IMR-90 (cell line): ENCODE measurements at regions not wholly inside any gene's neighbourhood (a gene's known extent, or its start where the extent isn't known, plus 50 kb on each side); places are given as distances from the start of the nearest gene placed in this dataset.

ENCODE experiments used
- ATAC-seq: fragments of 200-7000 bp; cut with Tn5 transposase; 2 replicates; pipeline ENCODE4 v1.9.1; 2020; ENCODE audit warnings: low read depth, mild to moderate bottlenecking, moderate library complexity
- BruUV-seq: library from RNA; stranded (reverse); fragments of 400-500 nt; replicated peaks from 2 replicates; lab custom pipeline; 2021; lab: Mats Ljungman, UMichigan
- CTCF ChIA-PET: fragments of 300-600 bp; formaldehyde crosslinking; extraction: SDS; loops from one replicate; lab custom pipeline; 2021; ENCODE audit warnings: antibody characterized with exemption; lab: Yijun Ruan, JAX
- POLR2A ChIA-PET: fragments of 300-600 bp; sonication (Branson Sonifier 250); formaldehyde crosslinking; loops from one replicate; lab custom pipeline; 2022; ENCODE audit warnings: antibody characterized with exemption; ENCODE audit not compliant: unreplicated experiment; lab: Charles Lee
- DNase-seq: peaks from one replicate; pipeline ENCODE4 v3.0.0; 2013
- H2AFZ ChIP-seq: replicated peaks from 2 replicates; pipeline ENCODE3; 2013; ENCODE audit warnings: low read length, mild to moderate bottlenecking; ENCODE audit not compliant: poor library complexity
- H2AK5ac ChIP-seq: 2 replicates; pipeline ENCODE4 v1.6.1; 2013; ENCODE audit warnings: low read depth, low read length, inconsistent platforms
- H2AK9ac ChIP-seq: replicated peaks from 2 replicates; pipeline ENCODE3; 2013; ENCODE audit warnings: mild to moderate bottlenecking, low read depth, low read length, moderate library complexity; ENCODE audit not compliant: poor library complexity
- H2BK120ac ChIP-seq: 2 replicates; pipeline ENCODE4 v1.6.1; 2013; ENCODE audit warnings: low read depth, low read length, inconsistent platforms
- H2BK15ac ChIP-seq: 3 replicates; pipeline ENCODE4 v1.6.1; 2013; ENCODE audit warnings: low read depth, low read length, inconsistent platforms
- H2BK20ac ChIP-seq: 2 replicates; pipeline ENCODE4 v1.6.1; 2013; ENCODE audit warnings: low read depth, mild to moderate bottlenecking, inconsistent platforms, low read length, moderate library complexity
- H2BK5ac ChIP-seq: 2 replicates; pipeline ENCODE4 v1.6.1; 2013; ENCODE audit warnings: mild to moderate bottlenecking, low read depth, low read length, inconsistent platforms; ENCODE audit not compliant: poor library complexity, severe bottlenecking
- H3K14ac ChIP-seq: replicated peaks from 2 replicates; pipeline ENCODE4 v1.6.1; 2013; ENCODE audit warnings: low read depth, low read length, inconsistent platforms
- H3K18ac ChIP-seq: 2 replicates; pipeline ENCODE4 v1.6.1; 2013; ENCODE audit warnings: low read depth, low read length, control low read depth
- H3K23ac ChIP-seq: 2 replicates; pipeline ENCODE4 v1.6.1; 2013; ENCODE audit warnings: low read depth, low read length, inconsistent platforms
- H3K27ac ChIP-seq: 2 replicates; pipeline ENCODE4 v1.5.1; 2013; ENCODE audit warnings: mild to moderate bottlenecking, control low read depth, low read length; ENCODE audit not compliant: insufficient read depth
- H3K27me3 ChIP-seq: 2 replicates; pipeline ENCODE4 v1.6.1; 2013; ENCODE audit warnings: low read length; ENCODE audit not compliant: control insufficient read depth, insufficient read depth
- H3K36me3 ChIP-seq: 2 replicates; pipeline ENCODE4 v1.6.1; 2013; ENCODE audit warnings: low read length, mixed read lengths; ENCODE audit not compliant: control insufficient read depth, insufficient read depth
- H3K4ac ChIP-seq: 2 replicates; pipeline ENCODE4 v1.6.1; 2013; ENCODE audit warnings: low read depth, low read length, inconsistent platforms
- H3K4me1 ChIP-seq: 2 replicates; pipeline ENCODE4 v1.6.1; 2013; ENCODE audit warnings: low read length, mixed read lengths; ENCODE audit not compliant: control insufficient read depth, insufficient read depth
- H3K4me2 ChIP-seq: 2 replicates; pipeline ENCODE4 v1.6.1; 2013; ENCODE audit warnings: low read depth, mild to moderate bottlenecking, control low read depth, low read length, moderate library complexity
- H3K4me3 ChIP-seq: 2 replicates; pipeline ENCODE4 v1.5.1; 2013; ENCODE audit warnings: low read depth, mild to moderate bottlenecking, control low read depth, low read length, moderate library complexity; ENCODE audit not compliant: insufficient read depth
- H3K56ac ChIP-seq: 2 replicates; pipeline ENCODE4 v1.6.1; 2013; ENCODE audit warnings: low read length, inconsistent platforms; ENCODE audit not compliant: insufficient read depth; ENCODE audit errors: extremely low read depth
- H3K79me1 ChIP-seq, 2 experiments: 2 replicates each; pipeline ENCODE4 v1.6.1; 2013; ENCODE audit warnings: low read length in 2 of 2, inconsistent platforms in 1 of 2, low read depth in 1 of 2
- H3K9ac ChIP-seq: 2 replicates; pipeline ENCODE4 v1.6.1; 2013; ENCODE audit warnings: low read depth, low read length, control low read depth
- H3K9me1 ChIP-seq: 2 replicates; pipeline ENCODE4 v1.6.1; 2013; ENCODE audit warnings: low read length, inconsistent platforms; ENCODE audit not compliant: insufficient read depth
- H3K9me3 ChIP-seq: 2 replicates; pipeline ENCODE4 v1.6.1; 2013; ENCODE audit warnings: low read length; ENCODE audit not compliant: control insufficient read depth, insufficient read depth
- H4K20me1 ChIP-seq: 2 replicates; pipeline ENCODE4 v1.6.1; 2013; ENCODE audit warnings: low read length, inconsistent platforms; ENCODE audit not compliant: insufficient read depth
- H4K5ac ChIP-seq: 2 replicates; pipeline ENCODE4 v1.6.1; 2013; ENCODE audit warnings: mild to moderate bottlenecking, low read depth, low read length, control low read depth
- H4K8ac ChIP-seq, 2 experiments: 2 replicates each; pipeline ENCODE4 v1.6.1; 2013; ENCODE audit warnings: low read depth in 2 of 2, low read length in 2 of 2, control low read depth in 1 of 2, inconsistent platforms in 1 of 2
- H4K91ac ChIP-seq: 2 replicates; pipeline ENCODE4 v1.6.1; 2013; ENCODE audit warnings: low read depth, low read length, inconsistent platforms; ENCODE audit not compliant: insufficient read depth
- BHLHE40 ChIP-seq: fragments of 150-350 bp; IDR thresholded peaks from 2 replicates; pipeline ENCODE4 v1.6.1; 2016; ENCODE audit warnings: mild to moderate bottlenecking, low read depth, low read length
- CEBPB ChIP-seq: IDR thresholded peaks from 2 replicates; pipeline ENCODE4 v1.6.1; 2012; ENCODE audit warnings: low read depth, low read length, improper control_type of control experiment
- CTCF ChIP-seq: conservative IDR thresholded peaks from 2 replicates; pipeline ENCODE4 v1.5.1; 2012; ENCODE audit warnings: mild to moderate bottlenecking, low read depth, low read length, improper control_type of control experiment
- FOS ChIP-seq: fragments of 150-350 bp; IDR thresholded peaks from 2 replicates; pipeline ENCODE4 v1.6.1; 2016; ENCODE audit warnings: low read depth, low read length
- MAFK ChIP-seq: IDR thresholded peaks from 2 replicates; pipeline ENCODE4 v1.6.1; 2012; ENCODE audit warnings: low read depth, low read length, improper control_type of control experiment
- MAZ ChIP-seq: IDR thresholded peaks from 2 replicates; pipeline ENCODE4 v1.6.1; 2012; ENCODE audit warnings: low read depth, mild to moderate bottlenecking, low read length, improper control_type of control experiment, moderate library complexity, borderline replicate concordance
- MXI1 ChIP-seq: IDR thresholded peaks from 2 replicates; pipeline ENCODE4 v1.6.1; 2012; ENCODE audit warnings: low read depth, mild to moderate bottlenecking, low read length, moderate library complexity, borderline replicate concordance
- NFE2L2 ChIP-seq: fragments of 150-350 bp; IDR thresholded peaks from 2 replicates; pipeline ENCODE4 v1.6.1; 2016; ENCODE audit warnings: low read depth, mild to moderate bottlenecking, low read length
- POLR2A ChIP-seq: IDR thresholded peaks from 2 replicates; pipeline ENCODE4 v1.6.1; 2012; ENCODE audit warnings: mild to moderate bottlenecking, low read depth, low read length
- RAD21 ChIP-seq: IDR thresholded peaks from 2 replicates; pipeline ENCODE4 v1.6.1; 2012; ENCODE audit warnings: low read length, improper control_type of control experiment
- RCOR1 ChIP-seq: IDR thresholded peaks from 2 replicates; pipeline ENCODE4 v1.6.1; 2012; ENCODE audit warnings: mild to moderate bottlenecking, low read length, improper control_type of control experiment; ENCODE audit not compliant: insufficient replicate concordance
- SMC3 ChIP-seq: fragments of 150-350 bp; IDR thresholded peaks from 2 replicates; pipeline ENCODE4 v1.6.1; 2016; ENCODE audit warnings: low read depth, mild to moderate bottlenecking, antibody characterized with exemption, low read length, moderate library complexity
- USF2 ChIP-seq: fragments of 150-350 bp; IDR thresholded peaks from 2 replicates; pipeline ENCODE4 v1.6.1; 2017; ENCODE audit warnings: mild to moderate bottlenecking, antibody characterized with exemption, low read length, low read depth
- WGBS, 2 experiments: methylation state at CpG; one replicate each; pipeline versions ENCODE4 v1.1.5 to v1.1.7; 2013; ENCODE audit warnings: missing lambda C conversion rate in 2 of 2; ENCODE audit not compliant: insufficient read length in 1 of 2; ENCODE audit errors: extremely low coverage in 2 of 2; 5-methylcytosine and 5-hydroxymethylcytosine counted together
- dilution Hi-C: fragments of 300-500 bp; cut with HindIII; formaldehyde crosslinking; loops from one replicate; pipeline ENCODE4 v1.14.3; 2018; ENCODE audit warnings: low sequenced_read_pairs; ENCODE audit not compliant: unreplicated experiment
- in situ Hi-C: fragments of 300-500 bp; cut with MboI; formaldehyde crosslinking; loops from 3 replicates; pipeline ENCODE4 v1.14.3; 2019; ENCODE audit warnings: low sequenced_read_pairs, inconsistent platforms, mixed read lengths
- intact Hi-C: fragments of 100-400 bp; cut with micrococcal nuclease; formaldehyde crosslinking; loops from 2 replicates; pipeline ENCODE4 v1.10.0; 2022
- TF ChIP-seq, protein P1 (sequence below): fragments of 150-350 bp; IDR thresholded peaks from 2 replicates; pipeline ENCODE4 v1.6.1; 2016; ENCODE audit warnings: low read depth, mild to moderate bottlenecking, low read length, moderate library complexity, borderline replicate concordance

DNA sequence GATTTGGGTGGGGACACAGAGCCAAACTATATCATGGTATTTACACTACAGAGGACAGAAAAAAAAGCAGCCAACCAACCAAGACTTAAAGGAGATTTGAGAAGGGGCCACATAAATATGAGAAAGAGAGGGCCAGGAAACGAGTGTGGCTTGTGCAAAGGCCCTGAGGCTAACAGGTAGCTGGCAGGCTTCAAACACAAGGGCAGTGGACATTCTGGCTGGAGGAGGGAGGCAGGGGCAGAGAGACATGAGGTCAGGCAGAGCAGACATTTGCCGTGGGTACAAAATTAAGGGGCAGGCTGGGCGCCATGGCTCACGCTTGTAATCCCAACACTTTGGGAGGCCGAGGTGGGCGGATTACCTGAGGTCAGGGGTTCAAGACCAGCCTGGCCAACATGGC is 278.7 kb downstream of the FOXO1 start:
- H2BK15ac ChIP-seq: no peak overlapping the region
- no peak overlapping the region for H4K5ac ChIP-seq
- dilution Hi-C loops: no loop called here
- H2AK9ac ChIP-seq: no peak overlapping the region
- CTCF ChIA-PET: interaction anchor here (0.6 kb wide), 1 partner anchor 9 kb away, joined by 3 read pairs; no protein-coding TSS in a partner anchor
- H3K36me3 ChIP-seq: no peaks in the 10 kb centered on the region
- no peak for ATAC-seq
- H3K4ac ChIP-seq: no peak overlapping the region
- no peak overlapping the region for H2BK20ac ChIP-seq
- H3K4me1 ChIP-seq: 0 out of 2 replicates have a peak, but pooled peaks cover 2% of the 10 kb centered on the region
- 20% methylated on average over 1 of the region's 6 CpGs; no CpG with 5 or more reads in 1 of the 2 experiments for WGBS, 2 experiments
- BruUV-seq: no TSS peak
- no peaks in the 10 kb centered on the region for H3K9me3 ChIP-seq
- H3K27me3 ChIP-seq: peaks cover 4% of the 10 kb centered on the region; the same call in 1 of the 2 replicates
- no peaks in the 10 kb centered on the region for H4K20me1 ChIP-seq
- no peak for DNase-seq
- H3K4me3 ChIP-seq: no peak overlapping the region
- H3K79me1 ChIP-seq: no peaks in the 10 kb centered on the region
- H3K23ac ChIP-seq: no peak overlapping the region
- H2BK120ac ChIP-seq: no peak overlapping the region
- H3K27ac ChIP-seq: no peak overlapping the region
- no peak overlapping the region for H3K18ac ChIP-seq
- intact Hi-C loops: no loop called here
- H2BK5ac ChIP-seq: no peak overlapping the region
- TF ChIP-seq MAZ: no peak
- TF ChIP-seq POLR2A: no peak
- no peak for TF ChIP-seq NFE2L2
- no peak for TF ChIP-seq FOS
- no peak for TF ChIP-seq CEBPB
- no peak for TF ChIP-seq MAFK
- TF ChIP-seq CTCF: no peak
- no peak for TF ChIP-seq BHLHE40
- no peak for TF ChIP-seq RAD21
- no peak for TF ChIP-seq USF2
- TF ChIP-seq SMC3: no peak
- TF ChIP-seq RCOR1: no peak
- no peak for TF ChIP-seq MXI1
- TF ChIP-seq, protein P1, sequence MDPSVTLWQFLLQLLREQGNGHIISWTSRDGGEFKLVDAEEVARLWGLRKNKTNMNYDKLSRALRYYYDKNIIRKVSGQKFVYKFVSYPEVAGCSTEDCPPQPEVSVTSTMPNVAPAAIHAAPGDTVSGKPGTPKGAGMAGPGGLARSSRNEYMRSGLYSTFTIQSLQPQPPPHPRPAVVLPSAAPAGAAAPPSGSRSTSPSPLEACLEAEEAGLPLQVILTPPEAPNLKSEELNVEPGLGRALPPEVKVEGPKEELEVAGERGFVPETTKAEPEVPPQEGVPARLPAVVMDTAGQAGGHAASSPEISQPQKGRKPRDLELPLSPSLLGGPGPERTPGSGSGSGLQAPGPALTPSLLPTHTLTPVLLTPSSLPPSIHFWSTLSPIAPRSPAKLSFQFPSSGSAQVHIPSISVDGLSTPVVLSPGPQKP: no peak
- H3K4me2 ChIP-seq: no peak overlapping the region
- H3K14ac ChIP-seq: no peak overlapping the region
- H4K8ac ChIP-seq: no peak overlapping the region
- no peak overlapping the region for H2AK5ac ChIP-seq
- no peak overlapping the region for H3K9ac ChIP-seq
- in situ Hi-C loops: no loop called here
- no peak overlapping the region for H4K91ac ChIP-seq
- H3K56ac ChIP-seq: no peak overlapping the region
- peaks cover 2% of the 10 kb centered on the region; the same call in 1 of the 2 replicates for H3K9me1 ChIP-seq
- POLR2A ChIA-PET: no interaction called here
- H2AFZ ChIP-seq: no peak overlapping the region
